22Rv1 (cell line): ENCODE measurements at regions not wholly inside any gene's neighbourhood (a gene's known extent, or its start where the extent isn't known, plus 50 kb on each side); places are given as distances from the start of the nearest gene placed in this dataset.

Experiments
- ZFX ChIP-seq: fragments of 450-650 bp; IDR thresholded peaks from 2 replicates; pipeline ENCODE4 v1.6.1; 2017; ENCODE audit warnings: antibody characterized with exemption, borderline replicate concordance
- TF ChIP-seq, protein P1 (sequence below): fragments of 450-650 bp; IDR thresholded peaks from 2 replicates; pipeline ENCODE4 v1.5.1; 2017; ENCODE audit warnings: mild to moderate bottlenecking

DNA sequence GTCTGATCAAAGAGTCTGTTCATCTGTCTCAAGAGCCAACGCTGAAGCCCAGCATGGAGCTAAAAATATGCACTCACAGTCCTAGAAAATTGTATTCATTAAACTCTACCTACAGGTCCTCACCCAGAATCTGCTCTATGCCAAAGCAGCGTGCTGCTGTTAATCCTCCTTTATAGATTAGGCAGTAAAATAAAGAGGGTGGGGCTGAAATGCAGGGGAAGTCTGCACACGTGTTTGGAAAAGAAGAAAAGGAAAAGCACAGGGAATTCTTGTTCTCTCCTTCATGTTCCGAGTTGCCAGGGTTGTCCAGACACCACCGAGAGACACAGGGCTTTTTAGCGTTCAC, 121.4 kb upstream of the TMEM161B start:
- TF ChIP-seq, protein P1, sequence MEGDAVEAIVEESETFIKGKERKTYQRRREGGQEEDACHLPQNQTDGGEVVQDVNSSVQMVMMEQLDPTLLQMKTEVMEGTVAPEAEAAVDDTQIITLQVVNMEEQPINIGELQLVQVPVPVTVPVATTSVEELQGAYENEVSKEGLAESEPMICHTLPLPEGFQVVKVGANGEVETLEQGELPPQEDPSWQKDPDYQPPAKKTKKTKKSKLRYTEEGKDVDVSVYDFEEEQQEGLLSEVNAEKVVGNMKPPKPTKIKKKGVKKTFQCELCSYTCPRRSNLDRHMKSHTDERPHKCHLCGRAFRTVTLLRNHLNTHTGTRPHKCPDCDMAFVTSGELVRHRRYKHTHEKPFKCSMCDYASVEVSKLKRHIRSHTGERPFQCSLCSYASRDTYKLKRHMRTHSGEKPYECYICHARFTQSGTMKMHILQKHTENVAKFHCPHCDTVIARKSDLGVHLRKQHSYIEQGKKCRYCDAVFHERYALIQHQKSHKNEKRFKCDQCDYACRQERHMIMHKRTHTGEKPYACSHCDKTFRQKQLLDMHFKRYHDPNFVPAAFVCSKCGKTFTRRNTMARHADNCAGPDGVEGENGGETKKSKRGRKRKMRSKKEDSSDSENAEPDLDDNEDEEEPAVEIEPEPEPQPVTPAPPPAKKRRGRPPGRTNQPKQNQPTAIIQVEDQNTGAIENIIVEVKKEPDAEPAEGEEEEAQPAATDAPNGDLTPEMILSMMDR = no peak
- no peak for TF ChIP-seq ZFX
